ENCODE measurements at regions not wholly inside any gene's neighbourhood (a gene's known extent, or its start where the extent isn't known, plus 50 kb on each side); places are given as distances from the start of the nearest gene placed in this dataset.
"Not testable (repeated sequence)": the region's sequence is repeated elsewhere in the genome, so short reads cannot be mapped to it uniquely, and the experiment has no call there.

DNA sequence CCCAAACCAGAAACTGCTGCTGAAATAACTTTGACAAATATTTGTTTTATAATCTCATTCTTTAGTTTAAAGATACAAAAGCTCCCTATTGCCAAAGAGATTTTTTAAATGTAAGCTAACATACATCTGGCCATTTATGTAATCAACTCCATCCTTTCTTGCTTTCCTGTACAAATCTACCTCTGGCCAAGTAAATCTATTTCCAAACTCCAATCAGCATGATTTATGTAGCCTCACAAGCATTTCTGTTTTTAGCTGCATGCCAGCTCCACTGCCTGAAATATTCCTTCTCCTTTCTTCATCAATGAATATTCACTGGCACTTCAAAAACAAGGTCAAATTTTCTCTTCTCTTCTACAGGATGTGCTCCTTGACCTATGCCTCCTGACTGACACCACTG lies 80.0 kb downstream of the SHOX2 start:
- DNase-seq (no peak), ATAC-seq (ENCODE audit: low read depth in 2 of 2) (no peak)
- Mint-ChIP-seq H3K9me3 (peaks cover 1 to 12% (median 7%) of the 10 kb centered on the region in 7 donors), H3K27ac (no peak overlapping the region), H3K4me3 (no peak overlapping the region), H3K27me3 (no peaks in the 10 kb centered on the region), H3K4me1 (no peaks in the 10 kb centered on the region), H3K36me3 (no peaks in the 10 kb centered on the region)
- H3K9me3 ChIP-seq (ENCODE audit: control insufficient read depth in 2 of 2, low read length in 2 of 2): peaks cover under 1 to 2% of the 10 kb centered on the region in 2 experiments
- H3K36me3 ChIP-seq (ENCODE audit: control insufficient read depth, insufficient read depth, low read length): no peaks in the 10 kb centered on the region
- H3K4me1 ChIP-seq (ENCODE audit: control insufficient read depth, insufficient read depth, low read length, poor library complexity, severe bottlenecking): no peaks in the 10 kb centered on the region
- no peak overlapping the region for H3K4me3 ChIP-seq (ENCODE audit: low read depth, low read length)
- H3K27ac ChIP-seq (ENCODE audit: insufficient read depth, low read length, poor library complexity, severe bottlenecking): no peak overlapping the region
- no peaks in the 10 kb centered on the region for H3K27me3 ChIP-seq (ENCODE audit: control insufficient read depth, insufficient read depth, low read length)

DNA sequence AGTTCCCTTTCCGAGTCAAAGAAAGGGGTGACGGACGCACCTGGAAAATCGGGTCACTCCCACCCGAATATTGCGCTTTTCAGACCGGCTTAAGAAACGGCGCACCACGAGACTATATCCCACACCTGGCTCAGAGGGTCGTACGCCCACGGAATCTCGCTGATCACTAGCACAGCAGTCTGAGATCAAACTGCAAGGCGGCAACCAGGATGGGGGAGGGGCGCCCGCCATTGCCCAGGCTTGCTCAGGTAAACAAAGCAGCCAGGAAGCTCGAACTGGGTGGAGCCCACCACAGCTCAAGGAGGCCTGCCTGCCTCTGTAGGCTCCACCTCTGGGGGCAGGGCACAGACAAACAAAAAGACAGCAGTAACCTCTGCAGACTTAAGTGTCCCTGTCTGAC lies 86.3 kb downstream of the SHOX2 start:
- H3K4me3 Mint-ChIP-seq: not testable (repeated sequence)

DNA sequence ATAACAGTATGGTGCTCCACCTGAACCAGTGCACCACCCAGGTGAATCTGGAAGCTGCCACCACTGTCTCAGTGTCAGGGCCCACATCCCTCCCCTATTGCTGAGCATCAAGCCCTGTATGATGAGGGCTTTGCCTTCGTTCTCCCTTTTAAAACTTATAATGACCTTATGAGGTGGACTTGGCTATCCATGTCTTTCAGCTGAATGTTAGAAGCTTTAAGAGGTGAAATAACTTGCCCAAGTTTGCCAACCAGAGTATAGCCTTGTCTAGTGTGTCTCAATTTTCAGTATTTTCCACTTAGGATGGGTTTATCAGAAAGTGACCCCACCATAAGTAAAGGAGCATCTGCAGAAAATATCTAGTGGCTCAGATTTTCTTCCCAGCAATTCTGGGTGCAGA lies 87.8 kb downstream of the SHOX2 start:
- Histone ChIP-seq H3K27me3 (ENCODE audit: control insufficient read depth, insufficient read depth, low read length) (no peaks in the 10 kb centered on the region), H3K9me3 (ENCODE audit: control insufficient read depth in 2 of 2, low read length in 2 of 2) (no peaks in the 10 kb centered on the region), H3K4me3 (ENCODE audit: low read depth, low read length) (no peak overlapping the region), H3K27ac (ENCODE audit: insufficient read depth, low read length, poor library complexity, severe bottlenecking) (no peak overlapping the region), H3K36me3 (ENCODE audit: control insufficient read depth, insufficient read depth, low read length) (no peaks in the 10 kb centered on the region), H3K4me1 (ENCODE audit: control insufficient read depth, insufficient read depth, low read length, poor library complexity, severe bottlenecking) (no peaks in the 10 kb centered on the region)
- Mint-ChIP-seq H3K4me1 (no peaks in the 10 kb centered on the region), H3K27me3 (peaks cover 6% of the 10 kb centered on the region), H3K27ac (no peak overlapping the region), H3K4me3 (no peak overlapping the region), H3K36me3 (no peaks in the 10 kb centered on the region), H3K9me3 (peaks cover 0 to 7% (median 4%) of the 10 kb centered on the region in 7 donors)
- DNase-seq (no peak), ATAC-seq (ENCODE audit: low read depth in 2 of 2) (no peak)

More for the DNA sequence above, 86.3 kb downstream of the SHOX2 start:
- H3K27ac Mint-ChIP-seq; ATAC-seq (ENCODE audit: low read depth in 2 of 2); H3K27ac ChIP-seq (ENCODE audit: insufficient read depth, low read length, poor library complexity, severe bottlenecking); H3K27me3 ChIP-seq (ENCODE audit: control insufficient read depth, insufficient read depth, low read length); H3K36me3 Mint-ChIP-seq; H3K36me3 ChIP-seq (ENCODE audit: control insufficient read depth, insufficient read depth, low read length); H3K9me3 ChIP-seq (ENCODE audit: control insufficient read depth in 2 of 2, low read length in 2 of 2); H3K4me1 ChIP-seq (ENCODE audit: control insufficient read depth, insufficient read depth, low read length, poor library complexity, severe bottlenecking); H3K27me3 Mint-ChIP-seq; H3K9me3 Mint-ChIP-seq; H3K4me1 Mint-ChIP-seq; H3K4me3 ChIP-seq (ENCODE audit: low read depth, low read length); DNase-seq: not testable (repeated sequence)

DNA sequence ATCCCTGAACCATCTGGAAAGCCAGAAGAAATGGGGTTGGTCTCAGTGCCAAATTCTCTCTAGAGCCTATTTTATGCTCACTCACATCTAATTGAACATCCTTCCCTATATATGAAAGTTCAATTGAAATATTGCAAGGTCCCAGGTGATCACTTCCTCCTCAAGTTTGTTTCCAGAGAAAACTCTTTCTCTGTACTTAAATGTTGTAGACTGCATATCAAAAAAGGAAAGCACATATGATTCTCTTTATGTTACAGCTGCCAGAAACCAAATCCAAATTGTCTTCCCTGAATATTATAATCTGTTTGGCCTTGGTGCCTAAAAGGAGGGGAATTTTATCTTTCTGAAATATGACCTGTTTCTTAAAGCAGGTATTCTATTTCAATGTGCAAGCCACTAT lies 93.3 kb downstream of the SHOX2 start:
- no peaks in the 10 kb centered on the region for H3K4me1 ChIP-seq (ENCODE audit: control insufficient read depth, insufficient read depth, low read length, poor library complexity, severe bottlenecking)
- H3K9me3 ChIP-seq (ENCODE audit: control insufficient read depth in 2 of 2, low read length in 2 of 2): no peaks in the 10 kb centered on the region
- H3K27me3 ChIP-seq (ENCODE audit: control insufficient read depth, insufficient read depth, low read length): no peaks in the 10 kb centered on the region
- no peak overlapping the region for H3K27ac ChIP-seq (ENCODE audit: insufficient read depth, low read length, poor library complexity, severe bottlenecking)
- Mint-ChIP-seq H3K4me1 (no peaks in the 10 kb centered on the region), H3K4me3 (no peak overlapping the region), H3K27me3 (peaks cover 6% of the 10 kb centered on the region), H3K9me3 (peaks cover 0 to 21% (median 7%) of the 10 kb centered on the region in 7 donors), H3K27ac (no peak overlapping the region), H3K36me3 (no peaks in the 10 kb centered on the region)
- no peak overlapping the region for H3K4me3 ChIP-seq (ENCODE audit: low read depth, low read length)
- ATAC-seq (ENCODE audit: low read depth in 2 of 2) (no peak), DNase-seq (no peak)
- H3K36me3 ChIP-seq (ENCODE audit: control insufficient read depth, insufficient read depth, low read length): no peaks in the 10 kb centered on the region

DNA sequence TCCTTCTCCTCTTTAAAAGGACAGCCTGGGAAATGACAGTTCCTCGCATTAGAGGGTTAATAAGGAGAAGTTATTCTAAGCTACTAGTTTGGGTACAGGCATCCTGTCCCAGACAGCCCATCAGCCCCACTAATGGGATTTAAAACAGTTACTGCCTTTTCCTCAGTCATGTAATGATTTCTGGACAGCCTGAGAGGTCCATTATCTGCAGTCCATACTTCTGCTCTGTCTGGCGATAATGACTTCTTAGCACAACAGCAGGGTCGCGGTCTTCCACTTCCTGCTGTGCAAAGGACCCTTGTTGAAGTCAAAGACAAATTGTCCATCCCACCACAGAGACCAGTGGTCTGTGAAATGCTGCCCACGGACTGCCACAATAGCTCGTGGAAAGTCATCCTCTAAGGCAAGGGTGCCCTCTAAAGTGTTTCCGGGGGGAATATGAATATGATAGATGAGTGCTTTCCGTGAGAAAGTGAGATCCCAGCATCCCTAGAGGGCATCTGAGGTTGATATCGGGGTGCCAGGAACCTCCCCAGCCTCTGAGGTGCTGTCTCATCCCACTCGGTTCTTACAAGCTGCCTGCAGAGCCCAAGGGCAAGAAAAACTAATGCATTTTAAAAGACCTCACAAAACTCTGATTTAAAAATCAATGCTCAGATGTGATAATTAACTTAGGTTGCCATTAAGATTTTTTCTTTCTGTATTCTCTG lies 100.7 kb downstream of the SHOX2 start:
- Mint-ChIP-seq H3K27me3 (no peaks in the 10 kb centered on the region), H3K27ac (no peak overlapping the region), H3K4me3 (no peak overlapping the region), H3K9me3 (peaks cover 0 to 15% (median 2%) of the 10 kb centered on the region in 7 donors), H3K36me3 (no peaks in the 10 kb centered on the region), H3K4me1 (no peaks in the 10 kb centered on the region)
- Histone ChIP-seq H3K4me3 (ENCODE audit: low read depth, low read length) (no peak overlapping the region), H3K36me3 (ENCODE audit: control insufficient read depth, insufficient read depth, low read length) (no peaks in the 10 kb centered on the region), H3K4me1 (ENCODE audit: control insufficient read depth, insufficient read depth, low read length, poor library complexity, severe bottlenecking) (no peaks in the 10 kb centered on the region), H3K27ac (ENCODE audit: insufficient read depth, low read length, poor library complexity, severe bottlenecking) (no peak overlapping the region), H3K9me3 (ENCODE audit: control insufficient read depth in 2 of 2, low read length in 2 of 2) (no peaks in the 10 kb centered on the region), H3K27me3 (ENCODE audit: control insufficient read depth, insufficient read depth, low read length) (no peaks in the 10 kb centered on the region)
- DNase-seq (no peak), ATAC-seq (ENCODE audit: low read depth in 2 of 2) (no peak)

DNA sequence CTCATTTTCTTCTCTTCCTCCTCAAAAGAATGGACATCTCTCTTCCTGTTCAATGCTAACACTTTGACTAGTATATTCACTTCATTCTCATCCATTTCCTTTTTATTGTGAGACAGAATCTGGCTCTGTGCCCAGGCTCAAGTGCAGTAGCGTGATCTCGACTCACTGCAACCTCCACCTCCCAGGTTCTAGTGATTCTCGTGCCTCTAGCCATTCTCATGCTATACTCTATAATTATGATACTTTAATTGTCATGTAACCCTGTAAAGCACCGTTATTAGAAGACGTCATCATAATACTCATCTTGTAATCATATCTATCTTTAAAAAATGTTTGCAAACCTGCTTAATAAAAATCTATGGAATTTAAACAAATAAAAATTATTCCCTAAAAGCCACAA lies 107.0 kb downstream of the SHOX2 start:
- Histone ChIP-seq H3K9me3 (ENCODE audit: control insufficient read depth in 2 of 2, low read length in 2 of 2) (no peaks in the 10 kb centered on the region), H3K4me3 (ENCODE audit: low read depth, low read length) (no peak overlapping the region), H3K36me3 (ENCODE audit: control insufficient read depth, insufficient read depth, low read length) (no peaks in the 10 kb centered on the region), H3K27ac (ENCODE audit: insufficient read depth, low read length, poor library complexity, severe bottlenecking) (no peak overlapping the region), H3K27me3 (ENCODE audit: control insufficient read depth, insufficient read depth, low read length) (no peaks in the 10 kb centered on the region), H3K4me1 (ENCODE audit: control insufficient read depth, insufficient read depth, low read length, poor library complexity, severe bottlenecking) (no peaks in the 10 kb centered on the region)
- Mint-ChIP-seq H3K4me3 (no peak overlapping the region), H3K9me3 (peaks cover 2 to 8% (median 4%) of the 10 kb centered on the region in 7 donors), H3K27ac (no peak overlapping the region), H3K4me1 (no peaks in the 10 kb centered on the region), H3K27me3 (no peaks in the 10 kb centered on the region), H3K36me3 (no peaks in the 10 kb centered on the region)
- DNase-seq (no peak), ATAC-seq (ENCODE audit: low read depth in 2 of 2) (no peak)

DNA sequence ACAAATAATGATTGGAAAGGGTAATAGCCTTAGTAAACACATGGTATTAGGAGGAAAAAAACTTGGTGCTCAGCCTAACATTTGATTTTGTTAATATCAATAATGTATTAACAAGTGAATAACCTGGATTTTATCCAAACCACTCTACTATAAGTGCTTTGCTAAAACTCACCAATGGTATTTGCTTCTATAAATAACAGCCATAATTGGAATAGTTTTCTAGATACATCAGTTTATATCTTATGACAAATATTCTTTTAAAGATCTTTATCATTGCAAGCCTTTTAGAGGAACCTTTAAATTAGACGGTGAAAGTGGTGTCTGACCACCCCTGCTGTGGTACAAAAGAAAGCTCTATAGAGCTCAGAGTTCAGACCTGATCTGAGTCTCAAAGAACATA lies 123.9 kb downstream of the SHOX2 start:
- no peaks in the 10 kb centered on the region for H3K27me3 Mint-ChIP-seq
- no peak for DNase-seq
- no peak overlapping the region for H3K4me3 Mint-ChIP-seq
- no peaks in the 10 kb centered on the region for H3K27me3 ChIP-seq (ENCODE audit: control insufficient read depth, insufficient read depth, low read length)
- no peaks in the 10 kb centered on the region for H3K36me3 ChIP-seq (ENCODE audit: control insufficient read depth, insufficient read depth, low read length)
- no peaks in the 10 kb centered on the region for H3K4me1 ChIP-seq (ENCODE audit: control insufficient read depth, insufficient read depth, low read length, poor library complexity, severe bottlenecking)
- no peaks in the 10 kb centered on the region for H3K4me1 Mint-ChIP-seq
- H3K4me3 ChIP-seq (ENCODE audit: low read depth, low read length): no peak overlapping the region
- no peaks in the 10 kb centered on the region for H3K9me3 ChIP-seq (ENCODE audit: control insufficient read depth in 2 of 2, low read length in 2 of 2)
- no peaks in the 10 kb centered on the region for H3K36me3 Mint-ChIP-seq
- H3K27ac ChIP-seq (ENCODE audit: insufficient read depth, low read length, poor library complexity, severe bottlenecking): no peak overlapping the region
- peaks cover 0 to 5% (median 2%) of the 10 kb centered on the region in 7 donors for H3K9me3 Mint-ChIP-seq
- H3K27ac Mint-ChIP-seq: no peak overlapping the region
- no peak for ATAC-seq (ENCODE audit: low read depth in 2 of 2)

DNA sequence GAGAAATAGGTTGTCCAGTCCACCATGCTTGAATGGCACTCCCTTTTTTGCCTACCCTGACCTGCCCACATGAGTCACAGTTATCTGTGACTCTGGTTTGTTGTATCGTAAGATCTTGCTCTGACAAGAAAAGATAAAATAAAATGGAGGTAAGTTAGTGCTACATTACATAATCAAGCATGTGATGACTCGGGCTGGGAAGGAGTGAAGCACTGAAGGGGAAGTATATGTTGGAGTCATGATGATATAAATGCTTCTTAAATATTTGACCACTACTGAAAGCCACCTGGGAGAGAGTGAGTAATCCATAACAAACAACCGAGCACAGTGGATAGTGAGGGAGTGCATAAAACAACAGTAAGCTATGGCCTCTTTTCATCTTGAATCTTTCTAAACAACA lies 124.4 kb downstream of the SHOX2 start:
- ATAC-seq (ENCODE audit: low read depth in 2 of 2): no peak
- Mint-ChIP-seq H3K27ac (no peak overlapping the region), H3K4me3 (no peak overlapping the region), H3K9me3 (peaks cover 0 to 6% (median 3%) of the 10 kb centered on the region in 7 donors), H3K36me3 (no peaks in the 10 kb centered on the region), H3K4me1 (no peaks in the 10 kb centered on the region), H3K27me3 (no peaks in the 10 kb centered on the region)
- DNase-seq: no peak
- no peaks in the 10 kb centered on the region for H3K4me1 ChIP-seq (ENCODE audit: control insufficient read depth, insufficient read depth, low read length, poor library complexity, severe bottlenecking)
- H3K36me3 ChIP-seq (ENCODE audit: control insufficient read depth, insufficient read depth, low read length): no peaks in the 10 kb centered on the region
- no peaks in the 10 kb centered on the region for H3K27me3 ChIP-seq (ENCODE audit: control insufficient read depth, insufficient read depth, low read length)
- no peak overlapping the region for H3K27ac ChIP-seq (ENCODE audit: insufficient read depth, low read length, poor library complexity, severe bottlenecking)
- H3K4me3 ChIP-seq (ENCODE audit: low read depth, low read length): no peak overlapping the region
- H3K9me3 ChIP-seq (ENCODE audit: control insufficient read depth in 2 of 2, low read length in 2 of 2): no peaks in the 10 kb centered on the region
